ENCODE measurements at regions not wholly inside any gene's neighbourhood (a gene's known extent, or its start where the extent isn't known, plus 50 kb on each side); places are given as distances from the start of the nearest gene placed in this dataset.

DNA sequence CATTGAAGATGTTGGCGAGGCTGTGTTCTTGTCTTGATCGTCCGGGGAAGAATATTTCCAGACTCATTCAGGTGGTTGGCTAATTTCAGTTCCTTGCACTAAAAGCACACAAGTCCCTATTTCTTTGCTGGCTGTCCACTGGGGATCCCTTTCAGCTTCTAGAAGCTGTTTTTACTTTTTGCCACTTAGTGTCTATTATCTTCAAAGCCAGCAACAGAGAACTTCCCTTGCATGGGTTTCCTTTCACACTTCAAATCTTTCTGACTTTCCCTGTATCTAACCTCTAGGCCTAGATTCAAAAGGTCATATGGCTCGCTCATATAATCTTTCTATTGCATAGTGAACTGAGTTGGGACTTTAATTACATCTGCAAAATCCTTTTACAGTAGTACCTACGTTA, 215.3 kb upstream of the PCDH9 start:
- TF ChIP-seq, protein P1, sequence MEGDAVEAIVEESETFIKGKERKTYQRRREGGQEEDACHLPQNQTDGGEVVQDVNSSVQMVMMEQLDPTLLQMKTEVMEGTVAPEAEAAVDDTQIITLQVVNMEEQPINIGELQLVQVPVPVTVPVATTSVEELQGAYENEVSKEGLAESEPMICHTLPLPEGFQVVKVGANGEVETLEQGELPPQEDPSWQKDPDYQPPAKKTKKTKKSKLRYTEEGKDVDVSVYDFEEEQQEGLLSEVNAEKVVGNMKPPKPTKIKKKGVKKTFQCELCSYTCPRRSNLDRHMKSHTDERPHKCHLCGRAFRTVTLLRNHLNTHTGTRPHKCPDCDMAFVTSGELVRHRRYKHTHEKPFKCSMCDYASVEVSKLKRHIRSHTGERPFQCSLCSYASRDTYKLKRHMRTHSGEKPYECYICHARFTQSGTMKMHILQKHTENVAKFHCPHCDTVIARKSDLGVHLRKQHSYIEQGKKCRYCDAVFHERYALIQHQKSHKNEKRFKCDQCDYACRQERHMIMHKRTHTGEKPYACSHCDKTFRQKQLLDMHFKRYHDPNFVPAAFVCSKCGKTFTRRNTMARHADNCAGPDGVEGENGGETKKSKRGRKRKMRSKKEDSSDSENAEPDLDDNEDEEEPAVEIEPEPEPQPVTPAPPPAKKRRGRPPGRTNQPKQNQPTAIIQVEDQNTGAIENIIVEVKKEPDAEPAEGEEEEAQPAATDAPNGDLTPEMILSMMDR (IDR thresholded peaks at IDR 0.05; ENCODE audit: low read depth, low read length), result no peak
- TF ChIP-seq POLR2A (IDR thresholded peaks at IDR 0.05; ENCODE audit: extremely low read depth, insufficient read length), result no peak
- TF ChIP-seq, protein P2, sequence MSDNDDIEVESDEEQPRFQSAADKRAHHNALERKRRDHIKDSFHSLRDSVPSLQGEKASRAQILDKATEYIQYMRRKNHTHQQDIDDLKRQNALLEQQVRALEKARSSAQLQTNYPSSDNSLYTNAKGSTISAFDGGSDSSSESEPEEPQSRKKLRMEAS (IDR thresholded peaks at IDR 0.05; ENCODE audit: low read depth, low read length), result no peak
